BE2C (cell line): ENCODE measurements at regions not wholly inside any gene's neighbourhood (a gene's known extent, or its start where the extent isn't known, plus 50 kb on each side); places are given as distances from the start of the nearest gene placed in this dataset.
A peak's percentile ranks its signal among the peaks of the same experiment; 100 is the strongest.

Experiments used
- DNase-seq: peaks from one replicate; pipeline ENCODE4 v3.0.0-alpha.2; 2020
- H3K27me3 ChIP-seq: fragments of 250-450 bp; sonication (Bioruptor Pico); 2 replicates; pipeline ENCODE4 v1.5.1; 2020; ENCODE audit warnings: mild to moderate bottlenecking
- H3K36me3 ChIP-seq: fragments of 250-450 bp; sonication (Bioruptor Pico); 2 replicates; pipeline ENCODE4 v1.5.1; 2020; ENCODE audit warnings: mild to moderate bottlenecking
- H3K4me1 ChIP-seq: fragments of 250-450 bp; sonication (Bioruptor Pico); 2 replicates; pipeline ENCODE4 v1.5.1; 2020
- H3K4me3 ChIP-seq: 2 replicates; pipeline ENCODE4 v1.5.1; 2011; ENCODE audit warnings: low read depth, low read length
- H3K9me3 ChIP-seq: fragments of 250-450 bp; sonication (Bioruptor Pico); 2 replicates; pipeline ENCODE4 v1.5.1; 2020
- CTCF ChIP-seq: IDR thresholded peaks from 2 replicates; pipeline ENCODE4 v1.5.1; 2012; ENCODE audit warnings: mild to moderate bottlenecking, low read depth, low read length

- no peak for DNase-seq
- Histone ChIP-seq H3K27me3 (no peaks in the 10 kb centered on the region; the same call in 1 of the 2 replicates), H3K4me1 (no peaks in the 10 kb centered on the region), H3K4me3 (no peak overlapping the region), H3K9me3 (no peaks in the 10 kb centered on the region), H3K36me3 (no peaks in the 10 kb centered on the region)
- TF ChIP-seq CTCF: no peak
Measured at GRCh38 chr14:96661244-96661969, 135.8 kb upstream of the VRK1 start.

GRCh38 chr14:96662116-96662970 is 134.8 kb upstream of the VRK1 start:
- DNase-seq: no peak
- no peaks in the 10 kb centered on the region for H3K36me3 ChIP-seq
- H3K9me3 ChIP-seq: no peaks in the 10 kb centered on the region
- H3K4me3 ChIP-seq: no peak overlapping the region
- peaks cover 3% of the 10 kb centered on the region for H3K27me3 ChIP-seq
- H3K4me1 ChIP-seq: no peaks in the 10 kb centered on the region
- no peak for TF ChIP-seq CTCF

- no peak for TF ChIP-seq CTCF
- Histone ChIP-seq H3K4me1 (no peaks in the 10 kb centered on the region), H3K4me3 (no peak overlapping the region), H3K9me3 (no peaks in the 10 kb centered on the region), H3K27me3 (peaks cover 3% of the 10 kb centered on the region), H3K36me3 (no peaks in the 10 kb centered on the region)
- no peak for DNase-seq
Measured at GRCh38 chr14:96663076-96663475, 134.1 kb upstream of the VRK1 start.

GRCh38 chr14:96663491-96664067 is 133.6 kb upstream of the VRK1 start:
- Histone ChIP-seq H3K9me3 (no peaks in the 10 kb centered on the region), H3K36me3 (no peaks in the 10 kb centered on the region), H3K27me3 (peaks cover 3% of the 10 kb centered on the region), H3K4me3 (no peak overlapping the region), H3K4me1 (no peaks in the 10 kb centered on the region)
- no peak for TF ChIP-seq CTCF
- DNase-seq: no peak

- no peaks in the 10 kb centered on the region for H3K4me1 ChIP-seq
- DNase-seq: no peak
- H3K27me3 ChIP-seq: peaks cover 3% of the 10 kb centered on the region
- no peaks in the 10 kb centered on the region for H3K36me3 ChIP-seq
- H3K4me3 ChIP-seq: no peak overlapping the region
- TF ChIP-seq CTCF: peak; percentile 32
- H3K9me3 ChIP-seq: no peaks in the 10 kb centered on the region
Measured at GRCh38 chr14:96666088-96666487, 131.1 kb upstream of the VRK1 start.
